HG03378 (cell line): ENCODE measurements at regions not wholly inside any gene's neighbourhood (a gene's known extent, or its start where the extent isn't known, plus 50 kb on each side); places are given as distances from the start of the nearest gene placed in this dataset.
"Not testable (repeated sequence)": the region's sequence is repeated elsewhere in the genome, so short reads cannot be mapped to it uniquely, and the experiment has no call there.

Experiments
- ATAC-seq: cut with Tn5 transposase; IDR thresholded peaks from one replicate; pipeline ENCODE4 v1.9.1; 2021; ENCODE audit warnings: mild to moderate bottlenecking, moderate library complexity; ENCODE audit not compliant: unreplicated experiment

DNA sequence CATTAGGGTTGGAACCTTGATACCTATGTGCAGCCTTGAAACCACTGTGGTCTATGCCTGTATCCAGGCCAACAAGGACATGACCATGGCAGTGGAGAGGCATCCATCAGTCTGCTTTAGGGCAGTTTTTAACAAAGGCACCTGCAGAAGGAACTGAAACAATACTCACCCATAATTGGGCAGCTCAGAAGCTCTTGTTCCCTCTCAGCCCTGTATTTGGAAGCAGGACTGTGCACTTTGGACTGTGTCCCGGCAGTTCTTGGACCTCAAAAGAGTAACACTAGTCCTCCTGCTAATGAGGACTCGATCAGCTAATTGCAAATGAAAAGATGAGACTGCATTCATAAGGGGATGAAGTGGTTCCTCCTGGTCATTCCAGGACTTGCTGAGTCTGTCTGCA, 500.2 kb upstream of the TNP1 start:
- no peak for ATAC-seq

- ATAC-seq = no peak
Observed at GRCh38 chr2:217357886-217358620, 498.2 kb upstream of the TNP1 start.

- no peak for ATAC-seq
Observed at GRCh38 chr2:217356781-217357180, 496.9 kb upstream of the TNP1 start.

DNA sequence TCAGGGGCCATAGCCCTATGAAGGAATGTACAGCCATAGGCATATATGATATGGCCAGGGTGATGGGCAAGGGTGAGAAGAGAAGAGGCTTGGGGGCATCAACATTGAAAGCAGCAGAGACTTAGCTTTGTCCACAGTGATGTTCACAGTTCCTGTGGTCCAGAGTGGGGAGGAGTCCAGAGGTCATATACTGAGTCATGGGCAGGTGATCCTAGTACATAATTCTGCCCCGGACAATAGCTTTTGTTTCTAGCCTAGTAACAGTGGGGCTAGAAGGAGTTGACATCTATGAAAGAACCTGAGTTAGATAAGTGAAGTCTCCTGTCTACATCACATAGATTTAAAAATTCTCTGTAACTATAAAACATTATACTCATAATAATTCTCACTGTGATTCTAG, 496.3 kb upstream of the TNP1 start:
- no peak for ATAC-seq

GRCh38 chr2:217353591-217353990, 493.7 kb upstream of the TNP1 start:
- no peak for ATAC-seq

DNA sequence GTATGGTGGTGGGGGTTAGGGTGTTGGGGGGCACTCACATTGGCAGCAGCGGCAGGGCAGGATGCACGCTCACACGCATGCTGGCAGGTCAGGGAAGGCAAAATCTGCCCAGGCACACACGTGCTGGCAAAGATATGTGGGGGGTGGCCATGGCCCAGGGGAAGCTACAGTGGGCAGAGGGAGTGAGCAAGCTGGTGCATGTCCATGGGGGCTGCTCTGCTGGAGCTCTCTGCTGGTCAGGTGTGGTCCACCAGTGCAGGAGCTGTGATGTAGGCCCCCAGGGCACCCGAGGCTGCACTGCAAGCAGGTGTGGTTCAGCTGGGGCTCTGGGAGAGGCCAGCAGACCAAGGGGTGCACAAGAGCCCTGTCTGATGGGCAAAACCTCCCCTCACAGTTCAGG, 491.5 kb upstream of the TNP1 start:
- no peak for ATAC-seq

DNA sequence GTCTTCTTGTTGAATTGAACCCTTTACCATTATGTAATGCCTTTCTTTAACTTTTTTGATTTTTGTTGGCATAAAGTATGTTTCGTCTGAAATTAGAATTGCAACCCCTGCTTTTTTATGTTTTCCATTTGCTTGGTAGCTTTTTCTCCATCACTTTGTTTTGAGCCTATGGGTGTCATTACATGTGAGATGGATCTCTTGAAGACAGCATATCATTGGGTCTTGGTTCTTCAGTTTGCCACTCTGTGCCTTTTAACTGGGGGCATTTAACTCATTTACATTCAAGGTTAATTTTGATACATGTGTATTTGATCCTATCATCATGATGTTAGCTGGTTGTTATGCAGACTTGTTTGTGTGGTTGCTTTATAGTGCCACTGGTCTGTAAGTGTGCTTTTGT, 489.4 kb upstream of the TNP1 start:
- no peak for ATAC-seq

DNA sequence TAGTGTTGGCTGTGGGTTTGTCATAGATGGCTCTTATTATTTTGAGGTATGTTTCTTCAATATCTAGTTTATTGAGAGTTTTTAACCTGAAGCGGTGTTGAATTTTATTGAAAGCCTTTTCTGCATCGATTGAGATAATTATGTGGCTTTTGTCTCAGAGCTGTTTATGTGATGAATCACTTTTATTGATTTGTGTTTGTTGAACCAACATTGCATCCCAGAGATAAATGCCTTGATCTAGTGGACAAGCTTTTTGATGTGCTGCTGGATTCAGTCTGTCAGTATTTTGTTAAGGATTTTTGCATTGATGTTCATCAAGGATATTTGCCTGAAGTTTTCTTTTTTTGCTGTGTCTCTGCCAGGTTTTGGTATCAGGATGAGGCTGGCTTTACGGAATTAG, 487.8 kb upstream of the TNP1 start:
- ATAC-seq = not testable (repeated sequence)

DNA sequence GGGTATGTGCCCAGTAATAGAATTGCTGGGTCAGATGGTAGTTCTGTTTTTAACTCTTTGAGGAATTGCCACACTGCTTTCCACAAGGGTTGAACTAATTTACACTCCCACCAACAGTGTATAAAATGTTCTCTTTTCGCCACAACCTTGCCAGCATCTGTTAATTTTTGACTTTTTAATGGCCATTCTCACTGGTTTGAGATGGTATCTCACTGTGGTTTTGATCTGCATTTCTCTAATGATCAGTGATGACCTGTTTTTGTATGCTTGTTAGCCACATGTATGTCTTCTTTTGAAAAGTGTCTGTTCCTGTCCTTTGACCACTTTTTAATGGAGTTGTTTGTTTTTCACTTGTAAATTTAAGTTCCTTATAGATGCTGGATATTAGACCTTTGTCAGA, 486.2 kb upstream of the TNP1 start:
- ATAC-seq = not testable (repeated sequence)

DNA sequence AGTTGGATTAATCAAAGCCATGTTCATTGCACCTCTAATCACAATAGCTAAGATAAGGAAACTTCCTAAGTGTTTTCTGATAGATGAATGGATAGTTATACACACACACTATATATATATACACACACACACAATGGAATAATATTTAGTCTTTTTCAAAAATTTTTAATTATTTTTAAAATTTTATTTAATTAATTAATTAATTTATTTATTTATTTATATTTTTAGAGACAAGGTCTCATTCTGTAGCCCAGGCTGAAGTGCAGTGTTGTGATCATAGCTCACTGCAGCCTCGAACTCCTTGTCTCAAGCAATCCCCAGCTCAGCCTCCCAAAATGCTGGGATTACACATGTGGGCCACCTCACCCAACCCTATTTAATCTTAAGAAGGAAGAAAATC, 481.0 kb upstream of the TNP1 start:
- no peak for ATAC-seq

DNA sequence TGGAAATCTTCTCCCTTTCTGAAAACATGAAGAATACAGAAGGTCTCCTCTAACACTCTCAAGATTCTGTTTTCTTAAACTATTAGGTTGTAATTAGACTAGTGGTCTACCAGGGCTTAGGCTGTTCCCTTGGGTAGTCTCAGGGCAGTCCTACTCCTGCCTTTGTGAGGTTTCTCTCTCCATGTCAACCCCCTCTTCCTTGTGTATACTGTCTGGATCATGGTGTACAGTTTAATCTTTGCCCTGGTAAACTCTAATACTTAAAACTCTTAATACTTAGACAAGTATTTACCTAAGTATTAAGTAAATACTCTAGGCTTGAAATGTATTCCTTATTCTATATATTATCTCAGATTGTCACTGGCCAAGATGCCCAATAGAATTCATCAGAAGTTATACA, 480.3 kb upstream of the TNP1 start:
- ATAC-seq = no peak

GRCh38 chr2:217339753-217340152, 479.9 kb upstream of the TNP1 start:
- ATAC-seq = no peak

- ATAC-seq = no peak
Observed at GRCh38 chr2:217338306-217338916, 478.5 kb upstream of the TNP1 start.

DNA sequence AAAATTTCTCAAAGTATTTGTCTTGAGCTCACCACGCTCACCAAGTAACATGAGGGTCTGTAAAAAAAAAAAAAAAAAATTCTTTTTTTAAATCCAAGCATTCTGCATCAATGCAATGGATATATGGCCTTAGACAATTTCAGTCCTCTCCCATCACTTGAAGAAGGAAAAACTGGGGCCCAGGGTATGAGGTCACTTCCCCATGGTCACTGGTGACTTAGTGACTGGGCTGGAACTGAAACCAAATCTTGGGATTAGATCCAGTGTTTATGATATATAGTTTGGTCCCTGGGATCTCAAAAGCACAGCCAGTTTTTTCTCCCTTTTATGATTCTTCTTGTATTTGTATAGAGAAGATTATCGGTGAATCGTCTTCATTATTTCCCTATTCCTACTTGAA, 477.9 kb upstream of the TNP1 start:
- ATAC-seq = no peak

- ATAC-seq = no peak
Observed at GRCh38 chr2:217336694-217337093, 476.8 kb upstream of the TNP1 start.

GRCh38 chr2:217335341-217335966, 475.6 kb upstream of the TNP1 start:
- no peak for ATAC-seq

- no peak for ATAC-seq
Observed at GRCh38 chr2:217334561-217334960, 474.7 kb upstream of the TNP1 start.

- no peak for ATAC-seq
Observed at GRCh38 chr2:217332866-217333265, 473.0 kb upstream of the TNP1 start.

GRCh38 chr2:217332417-217332791, 472.5 kb upstream of the TNP1 start:
- no peak for ATAC-seq

- no peak for ATAC-seq
Observed at GRCh38 chr2:217331523-217332416, 471.9 kb upstream of the TNP1 start.

DNA sequence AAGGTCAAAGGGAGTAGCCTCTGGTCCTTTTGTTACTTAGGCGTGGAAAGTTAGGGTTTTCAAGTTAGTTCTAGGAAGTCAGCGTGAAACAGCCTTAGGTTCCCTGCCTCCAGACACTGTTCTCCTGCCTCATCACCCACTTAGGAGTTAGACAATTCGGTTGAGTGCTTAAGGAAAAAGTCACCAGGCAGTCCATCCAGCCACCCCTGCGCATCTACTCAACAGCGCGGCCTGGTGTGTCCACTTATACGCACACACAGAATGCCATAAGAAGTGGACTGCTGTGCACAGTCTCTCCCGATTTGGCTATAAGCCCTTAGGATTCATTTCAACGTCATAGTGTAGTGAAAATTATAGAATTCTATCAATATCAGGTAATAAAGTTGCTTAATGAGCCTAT, 470.8 kb upstream of the TNP1 start:
- ATAC-seq = no peak
